Gastroesophageal sphincter (tissue), 3 donors: ENCODE measurements at regions not wholly inside any gene's neighbourhood (a gene's known extent, or its start where the extent isn't known, plus 50 kb on each side); places are given as distances from the start of the nearest gene placed in this dataset.

Experiments
- CTCF ChIP-seq, 4 experiments: fragments of 200-600 bp in 2 of 4; fragments of 450-650 bp in 2 of 4; sonication (generic) in 1 of 4; IDR thresholded peaks; one replicate each; pipeline ENCODE4 v1.5.1; 2017 to 2019; ENCODE audit warnings: antibody characterized with exemption in 4 of 4, mild to moderate bottlenecking in 2 of 4, moderate library complexity in 2 of 4
- EP300 ChIP-seq: sonication (generic); formaldehyde crosslinking; IDR thresholded peaks from one replicate; pipeline ENCODE4 v1.6.1; 2017; ENCODE audit warnings: antibody characterized with exemption, mild to moderate bottlenecking
- POLR2A ChIP-seq, 2 donors: fragments of 450-650 bp; IDR thresholded peaks; one replicate each; pipeline ENCODE4 v1.6.1; 2017; ENCODE audit warnings: antibody characterized with exemption in 2 of 2, mild to moderate bottlenecking in 2 of 2, moderate library complexity in 1 of 2

GRCh38 chrX:124212622-124213021, 119.8 kb upstream of the TEX13D start:
- TF ChIP-seq CTCF (IDR thresholded peaks at IDR 0.05): no peak
- no peak for TF ChIP-seq POLR2A (IDR thresholded peaks at IDR 0.05)
- TF ChIP-seq EP300: no peak
